HCT116 (cell line): ENCODE measurements at regions not wholly inside any gene's neighbourhood (a gene's known extent, or its start where the extent isn't known, plus 50 kb on each side); places are given as distances from the start of the nearest gene placed in this dataset.

Source experiments
- ATAC-seq: fragments of 200-7000 bp; cut with Tn5 transposase; 2 replicates; pipeline ENCODE4 v1.9.1; 2020; ENCODE audit warnings: mild to moderate bottlenecking, moderate library complexity
- BruUV-seq: library from RNA; stranded (reverse); fragments of 400-500 nt; replicated peaks from 2 replicates; lab custom pipeline; 2021; lab: Mats Ljungman, UMichigan
- CTCF ChIA-PET: fragments of 300-600 bp; sonication (Branson Sonifier 250); formaldehyde crosslinking; loops from one replicate; lab custom pipeline; 2021; ENCODE audit warnings: antibody characterized with exemption; lab: Charles Lee
- POLR2A ChIA-PET: fragments of 300-600, 350-600 bp; sonication (Branson Sonifier 250); formaldehyde crosslinking; loops from one replicate; lab custom pipeline; 2021; ENCODE audit warnings: antibody characterized with exemption; lab: Charles Lee
- RAD21 ChIA-PET, 2 experiments: fragments of 300-600 bp; sonication (Branson Sonifier 250); formaldehyde crosslinking; loops; one replicate each; lab custom pipeline; 2023; ENCODE audit warnings: low total read pairs in 2 of 2; ENCODE audit not compliant: uncharacterized antibody in 2 of 2, unreplicated experiment in 2 of 2, low non-redundant PET in 1 of 2; lab: Charles Lee
- DNase-seq: peaks from one replicate; pipeline ENCODE4 v3.0.0-alpha.2; 2010; ENCODE audit warnings: low read depth, low spot score
- H2AFZ ChIP-seq: fragments of 200-600 bp; shearing (Covaris generic), sonication (generic); 2 replicates; pipeline ENCODE4 v1.6.1; 2017; ENCODE audit warnings: low read depth, mixed run types, mixed read lengths, antibody characterized with exemption, low read length; ENCODE audit not compliant: poor library complexity, severe bottlenecking
- H3K27ac ChIP-seq: 2 replicates; pipeline ENCODE4 v1.5.1; 2012; ENCODE audit warnings: low read depth, low read length
- H3K27me3 ChIP-seq: fragments of 200-600 bp; sonication (generic); 2 replicates; pipeline ENCODE4 v1.6.1; 2016; ENCODE audit warnings: mixed run types, low read length, mixed read lengths; ENCODE audit not compliant: insufficient read depth
- H3K36me3 ChIP-seq, 2 experiments: fragments of 200-500 bp in 1 of 2; fragments of 200-600 bp in 1 of 2; sonication (Bioruptor generic) in 1 of 2; sonication (generic) in 1 of 2; 2 replicates each; pipeline versions ENCODE4 v1.5.1 to v1.6.1; 2014 to 2016; ENCODE audit warnings: low read length in 2 of 2, inconsistent platforms in 1 of 2, mixed read lengths in 1 of 2, mixed run types in 1 of 2; ENCODE audit not compliant: insufficient read depth in 2 of 2, control insufficient read depth in 1 of 2
- H3K4me1 ChIP-seq, 2 experiments: fragments of 200-600 bp in 1 of 2; sonication (generic) in 1 of 2; 2 replicates each; pipeline versions ENCODE4 v1.5.1 to v1.6.1; 2012 to 2017; ENCODE audit warnings: low read length in 2 of 2, inconsistent platforms in 1 of 2, mild to moderate bottlenecking in 1 of 2, mixed read lengths in 1 of 2, mixed run types in 1 of 2, moderate library complexity in 1 of 2; ENCODE audit not compliant: insufficient read depth in 2 of 2, control insufficient read depth in 1 of 2
- H3K4me2 ChIP-seq: fragments of 200-600 bp; sonication (generic); 2 replicates; pipeline ENCODE4 v1.6.1; 2017; ENCODE audit warnings: mixed run types, low read length, mixed read lengths
- H3K4me3 ChIP-seq, 2 experiments: fragments of 200-600 bp in 1 of 2; sonication (generic) in 1 of 2; replicated peaks in 1 of 2; 2 replicates each; pipeline ENCODE4 v1.5.1; 2011 to 2016; ENCODE audit warnings: low read length in 2 of 2, control low read depth in 1 of 2, low read depth in 1 of 2, mild to moderate bottlenecking in 1 of 2, mixed read lengths in 1 of 2, mixed run types in 1 of 2
- H3K79me2 ChIP-seq: fragments of 200-600 bp; sonication (generic); 2 replicates; pipeline ENCODE4 v1.6.1; 2017; ENCODE audit warnings: mild to moderate bottlenecking, mixed run types, low read length, moderate library complexity, mixed read lengths; ENCODE audit not compliant: insufficient read depth
- H3K9ac ChIP-seq: fragments of 200-600 bp; sonication (generic); 2 replicates; pipeline ENCODE4 v1.6.1; 2016; ENCODE audit warnings: low read length, mixed read lengths
- H3K9me2 ChIP-seq: fragments of 200-600 bp; sonication (generic), shearing (Covaris generic); 2 replicates; pipeline ENCODE4 v1.6.1; 2017; ENCODE audit warnings: mixed run types, mild to moderate bottlenecking, moderate library complexity; ENCODE audit not compliant: insufficient read depth
- H3K9me3 ChIP-seq, 2 experiments: fragments of 200-500 bp in 1 of 2; fragments of 200-600 bp in 1 of 2; sonication (Bioruptor generic) in 1 of 2; sonication (generic) in 1 of 2; 2 replicates each; pipeline ENCODE4 v1.6.1; 2014 to 2017; ENCODE audit warnings: low read length in 2 of 2, mixed read lengths in 2 of 2, inconsistent platforms in 1 of 2, low read depth in 1 of 2, mild to moderate bottlenecking in 1 of 2, mixed run types in 1 of 2, moderate library complexity in 1 of 2; ENCODE audit not compliant: control insufficient read depth in 1 of 2, insufficient read depth in 1 of 2
- H4K20me1 ChIP-seq: fragments of 200-600 bp; sonication (generic), shearing (Covaris generic); 2 replicates; pipeline ENCODE4 v1.6.1; 2017; ENCODE audit warnings: mixed run types, mild to moderate bottlenecking, moderate library complexity; ENCODE audit not compliant: insufficient read depth
- ATF3 ChIP-seq: IDR thresholded peaks from 2 replicates; pipeline ENCODE4 v1.6.1; 2012
- CBX3 ChIP-seq: IDR thresholded peaks from 2 replicates; pipeline ENCODE4 v1.6.1; 2012; ENCODE audit warnings: low read depth
- EGR1 ChIP-seq: IDR thresholded peaks from 2 replicates; pipeline ENCODE4 v1.6.1; 2012; ENCODE audit warnings: low read depth
- EZH2 ChIP-seq: fragments of 200-600 bp; sonication (generic); IDR thresholded peaks from 2 replicates; pipeline ENCODE4 v1.6.1; 2017; ENCODE audit warnings: antibody characterized with exemption, mixed run types
- EZH2phosphoT487 ChIP-seq: fragments of 200-600 bp; IDR thresholded peaks from 2 replicates; pipeline ENCODE4 v1.6.1; 2018; ENCODE audit warnings: antibody characterized with exemption, borderline replicate concordance
- FOSL1 ChIP-seq: IDR thresholded peaks from 2 replicates; pipeline ENCODE4 v1.6.1; 2012; ENCODE audit warnings: low read depth
- JUND ChIP-seq: IDR thresholded peaks from 2 replicates; pipeline ENCODE4 v1.6.1; 2012
- MAX ChIP-seq: IDR thresholded peaks from 2 replicates; pipeline ENCODE4 v1.6.1; 2012
- POLR2A ChIP-seq: IDR thresholded peaks from 2 replicates; pipeline ENCODE4 v1.7.0; 2011; ENCODE audit warnings: borderline replicate concordance; ENCODE audit not compliant: insufficient read depth, insufficient read length; ENCODE audit errors: extremely low read depth
- POLR2AphosphoS5 ChIP-seq: IDR thresholded peaks from 2 replicates; pipeline ENCODE4 v1.6.1; 2011; ENCODE audit warnings: mild to moderate bottlenecking, low read depth, low read length, moderate library complexity
- RAD21 ChIP-seq: IDR thresholded peaks from 2 replicates; pipeline ENCODE4 v1.6.1; 2012; ENCODE audit warnings: low read depth, mild to moderate bottlenecking
- REST ChIP-seq: IDR thresholded peaks from 2 replicates; pipeline ENCODE4 v1.6.1; 2012; ENCODE audit warnings: low read depth
- SIN3A ChIP-seq: IDR thresholded peaks from 2 replicates; pipeline ENCODE4 v1.6.1; 2012; ENCODE audit warnings: low read depth
- SP1 ChIP-seq: IDR thresholded peaks from 2 replicates; pipeline ENCODE4 v1.6.1; 2012; ENCODE audit warnings: low read depth
- TCF7L2 ChIP-seq: IDR thresholded peaks from 2 replicates; pipeline ENCODE4 v1.7.0; 2011; ENCODE audit warnings: borderline replicate concordance, inconsistent platforms; ENCODE audit not compliant: insufficient read depth, insufficient read length; ENCODE audit errors: extremely low read depth
- ZBTB33 ChIP-seq: IDR thresholded peaks from 2 replicates; pipeline ENCODE4 v1.6.1; 2011; ENCODE audit warnings: mild to moderate bottlenecking, low read length, moderate library complexity; ENCODE audit not compliant: insufficient replicate concordance; ENCODE audit errors: extremely low read depth
- ZFX ChIP-seq: fragments of 450-650 bp; IDR thresholded peaks from 2 replicates; pipeline ENCODE4 v1.6.1; 2017
- ZNF274 ChIP-seq: fragments of 200-500 bp; sonication (Bioruptor generic); IDR thresholded peaks from 2 replicates; pipeline ENCODE4 v1.6.1; 2014; ENCODE audit warnings: mild to moderate bottlenecking, low read depth, low read length, inconsistent platforms
- intact Hi-C: fragments of 100-400 bp; cut with micrococcal nuclease; formaldehyde crosslinking; loops from 2 replicates; pipeline ENCODE4 v1.10.0; 2022

GRCh38 chr2:128633501-128633900 is 314.8 kb upstream of the HS6ST1 start:
- no peak overlapping the region for H2AFZ ChIP-seq
- ChIA-PET RAD21 (no interaction called here), POLR2A (no interaction called here), CTCF (no interaction called here)
- H3K79me2 ChIP-seq, result no peaks in the 10 kb centered on the region
- no peak overlapping the region for H3K9ac ChIP-seq
- H3K9me2 ChIP-seq, result no peaks in the 10 kb centered on the region
- DNase-seq (no peak), ATAC-seq (no peak)
- no peaks in the 10 kb centered on the region for H3K4me1 ChIP-seq
- intact Hi-C loops, result no loop called here
- no TSS peak for BruUV-seq
- no peaks in the 10 kb centered on the region for H3K36me3 ChIP-seq
- no peak overlapping the region for H3K4me2 ChIP-seq
- H3K27me3 ChIP-seq, result 0 out of 2 replicates have a peak, but pooled peaks cover 3% of the 10 kb centered on the region
- no peaks in the 10 kb centered on the region for H4K20me1 ChIP-seq
- H3K9me3 ChIP-seq, result no peaks in the 10 kb centered on the region
- no peak for TF ChIP-seq EZH2
- TF ChIP-seq POLR2AphosphoS5, result no peak
- no peak for TF ChIP-seq RAD21
- TF ChIP-seq REST, result no peak
- TF ChIP-seq TCF7L2, result no peak
- TF ChIP-seq SIN3A, result no peak
- no peak for TF ChIP-seq CBX3
- TF ChIP-seq EGR1, result no peak
- no peak for TF ChIP-seq MAX
- no peak for TF ChIP-seq ZBTB33
- TF ChIP-seq FOSL1, result no peak
- no peak for TF ChIP-seq SP1
- TF ChIP-seq POLR2A, result no peak
- no peak for TF ChIP-seq ZNF274
- no peak for TF ChIP-seq JUND
- no peak for TF ChIP-seq EZH2phosphoT487
- no peak for TF ChIP-seq ATF3
- TF ChIP-seq ZFX, result no peak
- H3K4me3 ChIP-seq, result no peak overlapping the region
- no peak overlapping the region for H3K27ac ChIP-seq
